Thoracic aorta (tissue), 2 donors: ENCODE measurements at regions not wholly inside any gene's neighbourhood (a gene's known extent, or its start where the extent isn't known, plus 50 kb on each side); places are given as distances from the start of the nearest gene placed in this dataset.

Experiments used
- ATAC-seq: fragments of 150-250 bp; one replicate; pipeline ENCODE4 v1.8.0; 2017; ENCODE audit warnings: low read depth; ENCODE audit not compliant: insufficient number of reproducible peaks, low FRiP score
- DNase-seq: peaks from one replicate; pipeline ENCODE4 v3.0.0-alpha.2; 2020; ENCODE audit warnings: low spot score
- H3K27ac ChIP-seq, 2 donors: fragments of 200-600 bp; sonication (generic); 1 replicate in 1 of 2; 2 replicates in 1 of 2; pipeline ENCODE4 v1.5.1; 2016; ENCODE audit warnings: mild to moderate bottlenecking in 2 of 2, moderate library complexity in 2 of 2
- H3K27me3 ChIP-seq: fragments of 200-600 bp; sonication (generic); replicated peaks from 2 replicates; pipeline ENCODE4 v1.6.0; 2016; ENCODE audit warnings: mild to moderate bottlenecking; ENCODE audit not compliant: insufficient read depth
- H3K36me3 ChIP-seq: fragments of 200-600 bp; sonication (generic); one replicate; pipeline ENCODE4 v1.5.1; 2016
- H3K4me1 ChIP-seq, 2 donors: fragments of 200-600 bp; sonication (generic); 1 replicate in 1 of 2; 2 replicates in 1 of 2; pipeline versions ENCODE4 v1.5.1 to v1.6.0; 2016; ENCODE audit warnings: low read depth in 2 of 2, mild to moderate bottlenecking in 1 of 2; ENCODE audit not compliant: control insufficient read depth in 1 of 2
- H3K4me3 ChIP-seq: fragments of 200-600 bp; sonication (generic); 2 replicates; pipeline ENCODE4 v1.5.1; 2016; ENCODE audit warnings: mild to moderate bottlenecking
- H3K9me3 ChIP-seq: fragments of 200-600 bp; sonication (generic); 2 replicates; pipeline ENCODE4 v1.5.1; 2016
- TF ChIP-seq, protein P1 (sequence below): fragments of 200-600 bp; sonication (generic); IDR thresholded peaks from one replicate; pipeline ENCODE4 v1.5.1; 2019; ENCODE audit warnings: antibody characterized with exemption

- H3K9me3 ChIP-seq, result no peaks in the 10 kb centered on the region
- H3K27me3 ChIP-seq, result no peaks in the 10 kb centered on the region
- TF ChIP-seq, protein P1, sequence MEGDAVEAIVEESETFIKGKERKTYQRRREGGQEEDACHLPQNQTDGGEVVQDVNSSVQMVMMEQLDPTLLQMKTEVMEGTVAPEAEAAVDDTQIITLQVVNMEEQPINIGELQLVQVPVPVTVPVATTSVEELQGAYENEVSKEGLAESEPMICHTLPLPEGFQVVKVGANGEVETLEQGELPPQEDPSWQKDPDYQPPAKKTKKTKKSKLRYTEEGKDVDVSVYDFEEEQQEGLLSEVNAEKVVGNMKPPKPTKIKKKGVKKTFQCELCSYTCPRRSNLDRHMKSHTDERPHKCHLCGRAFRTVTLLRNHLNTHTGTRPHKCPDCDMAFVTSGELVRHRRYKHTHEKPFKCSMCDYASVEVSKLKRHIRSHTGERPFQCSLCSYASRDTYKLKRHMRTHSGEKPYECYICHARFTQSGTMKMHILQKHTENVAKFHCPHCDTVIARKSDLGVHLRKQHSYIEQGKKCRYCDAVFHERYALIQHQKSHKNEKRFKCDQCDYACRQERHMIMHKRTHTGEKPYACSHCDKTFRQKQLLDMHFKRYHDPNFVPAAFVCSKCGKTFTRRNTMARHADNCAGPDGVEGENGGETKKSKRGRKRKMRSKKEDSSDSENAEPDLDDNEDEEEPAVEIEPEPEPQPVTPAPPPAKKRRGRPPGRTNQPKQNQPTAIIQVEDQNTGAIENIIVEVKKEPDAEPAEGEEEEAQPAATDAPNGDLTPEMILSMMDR, result no peak
- peak overlapping the region in 1 of 2 donors; percentile 48 for H3K27ac ChIP-seq
- peak overlapping the region; percentile 34 for H3K4me3 ChIP-seq
- DNase-seq, result no peak
- peaks cover 0 to 15% of the 10 kb centered on the region in 2 donors for H3K4me1 ChIP-seq
- no peaks in the 10 kb centered on the region for H3K36me3 ChIP-seq
- no peak for ATAC-seq
Observed at GRCh38 chr18:10067670-10068659, 154.1 kb downstream of the VAPA start.

GRCh38 chr18:10068766-10069567 is 155.2 kb downstream of the VAPA start:
- no peak for DNase-seq
- ATAC-seq, result no peak
- Histone ChIP-seq H3K4me3 (no peak overlapping the region), H3K27me3 (no peaks in the 10 kb centered on the region), H3K4me1 (peaks cover 0 to 15% of the 10 kb centered on the region in 2 donors), H3K36me3 (no peaks in the 10 kb centered on the region), H3K9me3 (no peaks in the 10 kb centered on the region), H3K27ac (no peak overlapping the region)
- TF ChIP-seq, protein P1, result no peak

DNA sequence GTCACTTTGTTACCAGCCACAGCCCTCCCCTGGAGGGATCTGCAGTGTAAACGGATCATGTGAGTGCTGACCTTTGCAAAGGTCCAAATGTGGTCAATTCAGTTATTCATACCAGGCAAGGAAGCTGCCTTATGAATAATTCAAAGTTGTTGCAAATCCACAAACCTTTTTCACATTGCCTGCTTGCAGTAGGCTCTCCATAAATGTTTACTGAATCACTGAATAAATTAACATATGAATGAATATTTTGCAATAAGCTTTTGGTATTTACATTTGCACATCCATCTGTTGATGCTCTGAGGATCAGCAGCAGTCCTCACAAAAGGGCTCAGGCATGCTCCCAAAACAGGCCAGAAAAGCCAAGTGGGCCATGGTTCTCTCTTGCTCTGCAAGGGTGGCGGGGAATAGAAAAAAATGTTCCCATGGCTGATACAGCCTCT is 156.8 kb downstream of the VAPA start:
- H3K9me3 ChIP-seq, result no peaks in the 10 kb centered on the region
- TF ChIP-seq, protein P1, result no peak
- H3K4me3 ChIP-seq, result no peak overlapping the region
- peaks cover 0 to 15% of the 10 kb centered on the region in 2 donors for H3K4me1 ChIP-seq
- no peaks in the 10 kb centered on the region for H3K36me3 ChIP-seq
- no peaks in the 10 kb centered on the region for H3K27me3 ChIP-seq
- ATAC-seq (no peak), DNase-seq (no peak)
- no peak overlapping the region for H3K27ac ChIP-seq

DNA sequence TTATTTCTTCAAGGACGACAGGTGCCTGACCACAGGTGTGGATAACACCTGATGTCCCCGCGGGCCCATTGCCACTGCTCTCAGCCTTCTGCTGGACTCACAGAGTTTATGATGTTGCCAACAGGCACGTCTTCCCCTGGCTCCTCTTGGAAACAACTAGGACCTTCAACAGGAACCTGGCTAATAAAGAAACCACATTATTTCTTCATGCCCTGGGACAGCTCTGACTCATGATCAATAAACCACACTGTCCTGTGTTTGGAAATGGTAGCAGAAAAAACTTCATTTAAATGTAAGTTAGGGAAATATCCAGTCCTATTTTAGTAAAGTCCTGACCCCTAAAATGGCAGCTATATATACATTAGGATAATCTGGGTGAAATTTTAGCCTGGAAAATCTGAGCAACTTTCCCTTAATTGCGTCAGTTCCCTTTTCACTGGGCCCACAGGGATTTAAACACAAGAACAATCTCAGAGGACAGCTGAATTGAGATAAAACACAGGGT is 158.9 kb downstream of the VAPA start:
- no peaks in the 10 kb centered on the region for H3K9me3 ChIP-seq
- DNase-seq (no peak), ATAC-seq (no peak)
- no peaks in the 10 kb centered on the region for H3K27me3 ChIP-seq
- no peak overlapping the region for H3K4me3 ChIP-seq
- TF ChIP-seq, protein P1, result no peak
- H3K27ac ChIP-seq, result no peak overlapping the region
- H3K36me3 ChIP-seq, result no peaks in the 10 kb centered on the region
- H3K4me1 ChIP-seq, result peaks cover 0 to 9% of the 10 kb centered on the region in 2 donors

DNA sequence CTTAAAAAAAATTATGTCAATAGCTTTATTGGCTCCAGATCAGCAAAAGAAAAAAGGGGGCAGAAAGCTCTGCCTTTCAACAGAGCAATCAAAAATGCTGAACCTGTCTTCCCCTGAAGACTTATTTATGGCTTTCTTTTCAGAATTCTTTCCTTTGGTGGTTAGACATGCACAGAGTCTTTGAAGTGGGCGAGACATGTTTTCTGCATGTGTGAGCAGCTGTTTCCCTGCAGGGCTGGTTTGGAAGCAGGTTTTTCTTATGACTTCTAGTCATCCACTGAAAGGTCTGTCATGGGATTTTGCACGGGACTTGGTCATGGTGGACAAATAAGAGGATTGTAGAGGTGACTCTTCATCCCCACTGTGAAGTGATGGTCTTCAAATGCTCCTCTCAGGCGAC is 160.3 kb downstream of the VAPA start:
- no peak for DNase-seq
- no peaks in the 10 kb centered on the region for H3K27me3 ChIP-seq
- H3K27ac ChIP-seq, result no peak overlapping the region
- H3K4me1 ChIP-seq, result no peaks in the 10 kb centered on the region
- H3K9me3 ChIP-seq, result no peaks in the 10 kb centered on the region
- no peaks in the 10 kb centered on the region for H3K36me3 ChIP-seq
- TF ChIP-seq, protein P1, result no peak
- H3K4me3 ChIP-seq, result no peak overlapping the region
- ATAC-seq, result no peak
